AG09319 (cell line): ENCODE measurements at regions not wholly inside any gene's neighbourhood (a gene's known extent, or its start where the extent isn't known, plus 50 kb on each side); places are given as distances from the start of the nearest gene placed in this dataset.

Source experiments
- DNase-seq: peaks from one replicate; pipeline ENCODE4 v3.0.0-alpha.2; 2010; ENCODE audit warnings: low read depth; ENCODE audit errors: extremely low read depth
- TF ChIP-seq, protein P1 (sequence below): IDR thresholded peaks from 2 replicates; pipeline ENCODE4 v1.5.1; 2011; ENCODE audit warnings: low read depth, mild to moderate bottlenecking, inconsistent platforms, low read length, moderate library complexity

- no peak for DNase-seq
Measured at GRCh38 chr1:29949676-29950075, 713.4 kb downstream of the PTPRU start.

DNA sequence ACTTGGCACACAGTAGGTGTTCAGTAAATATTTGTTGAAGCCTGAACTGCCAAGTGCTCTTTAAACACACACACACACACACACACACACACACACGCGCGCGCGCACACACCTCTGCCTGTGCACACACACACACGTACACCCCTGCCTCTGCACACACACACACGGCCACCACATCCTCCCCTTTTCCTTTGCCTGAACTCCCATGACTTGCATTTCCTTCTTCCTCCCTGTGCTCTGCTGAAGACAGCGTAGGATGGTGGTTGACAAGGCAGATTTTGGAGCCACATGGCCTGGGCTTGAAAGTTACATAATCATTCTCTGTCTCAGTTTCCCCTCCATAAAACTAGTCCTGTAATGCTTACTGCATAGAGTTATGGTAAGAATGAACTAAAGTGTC is 712.3 kb downstream of the PTPRU start:
- TF ChIP-seq, protein P1, sequence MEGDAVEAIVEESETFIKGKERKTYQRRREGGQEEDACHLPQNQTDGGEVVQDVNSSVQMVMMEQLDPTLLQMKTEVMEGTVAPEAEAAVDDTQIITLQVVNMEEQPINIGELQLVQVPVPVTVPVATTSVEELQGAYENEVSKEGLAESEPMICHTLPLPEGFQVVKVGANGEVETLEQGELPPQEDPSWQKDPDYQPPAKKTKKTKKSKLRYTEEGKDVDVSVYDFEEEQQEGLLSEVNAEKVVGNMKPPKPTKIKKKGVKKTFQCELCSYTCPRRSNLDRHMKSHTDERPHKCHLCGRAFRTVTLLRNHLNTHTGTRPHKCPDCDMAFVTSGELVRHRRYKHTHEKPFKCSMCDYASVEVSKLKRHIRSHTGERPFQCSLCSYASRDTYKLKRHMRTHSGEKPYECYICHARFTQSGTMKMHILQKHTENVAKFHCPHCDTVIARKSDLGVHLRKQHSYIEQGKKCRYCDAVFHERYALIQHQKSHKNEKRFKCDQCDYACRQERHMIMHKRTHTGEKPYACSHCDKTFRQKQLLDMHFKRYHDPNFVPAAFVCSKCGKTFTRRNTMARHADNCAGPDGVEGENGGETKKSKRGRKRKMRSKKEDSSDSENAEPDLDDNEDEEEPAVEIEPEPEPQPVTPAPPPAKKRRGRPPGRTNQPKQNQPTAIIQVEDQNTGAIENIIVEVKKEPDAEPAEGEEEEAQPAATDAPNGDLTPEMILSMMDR, result no peak
- DNase-seq, result no peak

More at GRCh38 chr1:29949676-29950075, 713.4 kb downstream of the PTPRU start:
- TF ChIP-seq, protein P1, result no peak

- no peak for DNase-seq
- TF ChIP-seq, protein P1, result no peak
Measured at GRCh38 chr1:29946057-29946456, 709.7 kb downstream of the PTPRU start.

- TF ChIP-seq, protein P1, result no peak
- DNase-seq, result no peak
Measured at GRCh38 chr1:29945426-29945825, 709.1 kb downstream of the PTPRU start.

DNA sequence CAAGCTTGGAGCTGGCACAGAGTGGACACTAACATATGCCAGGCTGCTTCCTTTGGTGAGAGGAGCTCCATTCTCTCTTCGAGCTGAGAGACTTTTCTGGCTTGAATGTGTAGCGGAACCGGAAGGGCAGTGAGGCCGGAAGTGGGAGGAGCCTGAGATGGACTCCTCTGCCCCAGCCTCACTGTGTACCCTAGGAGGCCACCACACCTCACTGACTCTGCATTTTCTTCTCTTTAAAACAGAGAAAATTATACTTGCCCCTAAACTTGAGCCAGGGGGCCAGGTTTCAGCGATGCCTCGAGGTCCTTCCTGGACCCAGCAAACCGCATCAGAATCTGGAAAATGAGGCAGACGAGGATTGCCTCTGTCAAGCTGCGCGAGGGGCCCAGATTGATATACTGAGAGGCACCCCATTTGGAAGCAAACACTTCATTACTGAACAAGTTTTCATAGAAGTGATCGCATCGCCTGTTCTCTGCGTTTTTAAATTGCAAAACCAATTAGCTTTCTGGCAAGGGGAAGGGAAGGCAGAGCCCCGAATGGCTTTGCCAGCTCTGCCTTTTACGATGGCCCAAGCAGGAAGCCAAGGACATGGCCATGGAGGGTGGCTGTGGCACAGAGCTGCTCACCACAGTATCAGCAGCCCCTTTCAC is 708.1 kb downstream of the PTPRU start:
- TF ChIP-seq, protein P1, result no peak
- DNase-seq, result no peak

- no peak for DNase-seq
- TF ChIP-seq, protein P1, result no peak
Measured at GRCh38 chr1:29943034-29943433, 706.7 kb downstream of the PTPRU start.

DNA sequence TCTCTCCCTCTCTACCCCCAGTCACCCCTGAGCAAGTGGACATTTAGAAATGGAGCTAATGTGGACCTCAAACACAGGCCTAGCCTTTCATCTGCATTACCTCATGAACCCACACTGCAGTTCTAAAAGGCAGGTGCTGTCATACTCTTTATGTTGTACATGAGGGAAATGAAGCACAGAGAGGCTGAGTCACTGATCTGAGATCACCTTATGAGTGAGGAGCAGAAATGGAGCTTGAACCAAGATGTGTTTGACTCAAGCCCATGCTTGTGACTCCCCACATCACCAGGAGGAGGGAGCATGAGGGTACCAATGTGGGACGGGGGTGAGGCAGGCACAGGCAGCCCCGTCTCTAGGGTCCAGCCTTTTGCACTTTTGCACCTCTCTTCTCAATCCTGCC is 702.8 kb downstream of the PTPRU start:
- TF ChIP-seq, protein P1, result no peak
- no peak for DNase-seq
